Neural progenitor cell (in vitro differentiated cells): ENCODE measurements at regions not wholly inside any gene's neighbourhood (a gene's known extent, or its start where the extent isn't known, plus 50 kb on each side); places are given as distances from the start of the nearest gene placed in this dataset.

Experiments used
- DNase-seq: peaks from one replicate; pipeline ENCODE4 v3.0.0-alpha.2; 2016; ENCODE audit warnings: low spot score
- H2AFZ ChIP-seq: fragments of 200-600 bp; sonication (generic); replicated peaks from 2 replicates; pipeline ENCODE4 v1.6.1; 2016; ENCODE audit warnings: antibody characterized with exemption
- H3F3A ChIP-seq: fragments of 200-600 bp; sonication (generic); 2 replicates; pipeline ENCODE4 v1.6.1; 2016; ENCODE audit warnings: antibody characterized with exemption, low read depth
- H3K27ac ChIP-seq: fragments of 200-600 bp; sonication (generic); 2 replicates; pipeline ENCODE4 v1.5.1; 2016; ENCODE audit warnings: mild to moderate bottlenecking
- H3K27me3 ChIP-seq: fragments of 200-600 bp; sonication (generic); 2 replicates; pipeline ENCODE4 v1.6.1; 2016; ENCODE audit warnings: mild to moderate bottlenecking, moderate library complexity
- H3K36me3 ChIP-seq: fragments of 200-600 bp; sonication (generic); 2 replicates; pipeline ENCODE4 v1.5.1; 2016
- H3K4me1 ChIP-seq: fragments of 200-600 bp; sonication (generic); 2 replicates; pipeline ENCODE4 v1.6.1; 2016; ENCODE audit warnings: mixed run types
- H3K4me2 ChIP-seq: fragments of 200-600 bp; sonication (generic); 2 replicates; pipeline ENCODE4 v1.6.1; 2016
- H3K4me3 ChIP-seq: fragments of 200-600 bp; sonication (generic); 2 replicates; pipeline ENCODE4 v1.5.1; 2016
- H3K79me2 ChIP-seq: fragments of 200-600 bp; sonication (generic); 2 replicates; pipeline ENCODE4 v1.6.1; 2016; ENCODE audit warnings: low read depth
- H3K9ac ChIP-seq: fragments of 200-600 bp; sonication (generic); 2 replicates; pipeline ENCODE4 v1.6.1; 2016
- H3K9me3 ChIP-seq: fragments of 200-600 bp; sonication (generic); 2 replicates; pipeline ENCODE4 v1.5.1; 2016; ENCODE audit warnings: low read depth
- H4K20me1 ChIP-seq: fragments of 200-600 bp; sonication (generic); 2 replicates; pipeline ENCODE4 v1.6.1; 2016; ENCODE audit warnings: low read depth
- H3K27ac Mint-ChIP-seq: 3 replicates; pipeline ENCODE4 v1.8.0; 2021; ENCODE audit warnings: mixed read lengths
- H3K27me3 Mint-ChIP-seq: 2 replicates; pipeline ENCODE4 v1.8.0; 2022; ENCODE audit warnings: low read depth, mild to moderate bottlenecking, inconsistent platforms, moderate library complexity, mixed read lengths; ENCODE audit not compliant: insufficient read depth
- H3K36me3 Mint-ChIP-seq: 3 replicates; pipeline ENCODE4 v1.8.0; 2021; ENCODE audit warnings: mixed read lengths
- H3K4me1 Mint-ChIP-seq: 3 replicates; pipeline ENCODE4 v1.8.0; 2021; ENCODE audit warnings: mixed read lengths
- H3K4me3 Mint-ChIP-seq: 3 replicates; pipeline ENCODE4 v1.8.0; 2021; ENCODE audit warnings: mild to moderate bottlenecking, moderate library complexity, mixed read lengths
- H3K9me3 Mint-ChIP-seq: 3 replicates; pipeline ENCODE4 v1.8.0; 2020; ENCODE audit warnings: mixed read lengths
- EZH2 ChIP-seq: fragments of 200-600 bp; sonication (generic); IDR thresholded peaks from 2 replicates; pipeline ENCODE4 v1.6.1; 2017; ENCODE audit warnings: antibody characterized with exemption, mild to moderate bottlenecking, moderate library complexity
- EZH2phosphoT487 ChIP-seq: fragments of 200-600 bp; sonication (generic); IDR thresholded peaks from 2 replicates; pipeline ENCODE4 v1.6.1; 2017; ENCODE audit warnings: antibody characterized with exemption
- TF ChIP-seq, protein P1 (sequence below): fragments of 200-600 bp; sonication (generic); IDR thresholded peaks from 2 replicates; pipeline ENCODE4 v1.5.1; 2017; ENCODE audit warnings: antibody characterized with exemption, mild to moderate bottlenecking

GRCh38 chr2:208548700-208549099, 142.1 kb downstream of the PTH2R start:
- H3K27ac Mint-ChIP-seq: no peak overlapping the region
- H3K4me2 ChIP-seq: no peak overlapping the region
- H3K79me2 ChIP-seq: no peaks in the 10 kb centered on the region
- H3K4me1 ChIP-seq: no peaks in the 10 kb centered on the region
- H3K4me3 ChIP-seq: no peak overlapping the region
- H3K27me3 ChIP-seq: no peaks in the 10 kb centered on the region
- H3K36me3 ChIP-seq: no peaks in the 10 kb centered on the region
- H3K27me3 Mint-ChIP-seq: peaks cover 2% of the 10 kb centered on the region
- H3K9me3 ChIP-seq: no peaks in the 10 kb centered on the region
- no peak overlapping the region for H3K9ac ChIP-seq
- no peaks in the 10 kb centered on the region for H3K9me3 Mint-ChIP-seq
- H3F3A ChIP-seq: no peaks in the 10 kb centered on the region
- DNase-seq: no peak
- H3K4me1 Mint-ChIP-seq: no peaks in the 10 kb centered on the region
- TF ChIP-seq, protein P1, sequence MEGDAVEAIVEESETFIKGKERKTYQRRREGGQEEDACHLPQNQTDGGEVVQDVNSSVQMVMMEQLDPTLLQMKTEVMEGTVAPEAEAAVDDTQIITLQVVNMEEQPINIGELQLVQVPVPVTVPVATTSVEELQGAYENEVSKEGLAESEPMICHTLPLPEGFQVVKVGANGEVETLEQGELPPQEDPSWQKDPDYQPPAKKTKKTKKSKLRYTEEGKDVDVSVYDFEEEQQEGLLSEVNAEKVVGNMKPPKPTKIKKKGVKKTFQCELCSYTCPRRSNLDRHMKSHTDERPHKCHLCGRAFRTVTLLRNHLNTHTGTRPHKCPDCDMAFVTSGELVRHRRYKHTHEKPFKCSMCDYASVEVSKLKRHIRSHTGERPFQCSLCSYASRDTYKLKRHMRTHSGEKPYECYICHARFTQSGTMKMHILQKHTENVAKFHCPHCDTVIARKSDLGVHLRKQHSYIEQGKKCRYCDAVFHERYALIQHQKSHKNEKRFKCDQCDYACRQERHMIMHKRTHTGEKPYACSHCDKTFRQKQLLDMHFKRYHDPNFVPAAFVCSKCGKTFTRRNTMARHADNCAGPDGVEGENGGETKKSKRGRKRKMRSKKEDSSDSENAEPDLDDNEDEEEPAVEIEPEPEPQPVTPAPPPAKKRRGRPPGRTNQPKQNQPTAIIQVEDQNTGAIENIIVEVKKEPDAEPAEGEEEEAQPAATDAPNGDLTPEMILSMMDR: no peak
- TF ChIP-seq EZH2: no peak
- TF ChIP-seq EZH2phosphoT487: no peak
- no peaks in the 10 kb centered on the region for H4K20me1 ChIP-seq
- no peaks in the 10 kb centered on the region for H3K36me3 Mint-ChIP-seq
- no peak overlapping the region for H2AFZ ChIP-seq
- no peak overlapping the region for H3K27ac ChIP-seq
- H3K4me3 Mint-ChIP-seq: no peak overlapping the region

- H3K4me3 Mint-ChIP-seq: no peak overlapping the region
- H3K36me3 Mint-ChIP-seq: no peaks in the 10 kb centered on the region
- no peak overlapping the region for H3K4me3 ChIP-seq
- H3K4me1 Mint-ChIP-seq: no peaks in the 10 kb centered on the region
- H3K27ac Mint-ChIP-seq: no peak overlapping the region
- no peaks in the 10 kb centered on the region for H3K4me1 ChIP-seq
- no peaks in the 10 kb centered on the region for H3K36me3 ChIP-seq
- H3K27me3 ChIP-seq: no peaks in the 10 kb centered on the region
- no peaks in the 10 kb centered on the region for H3K9me3 ChIP-seq
- no peak overlapping the region for H3K9ac ChIP-seq
- no peaks in the 10 kb centered on the region for H3K79me2 ChIP-seq
- H3K27ac ChIP-seq: no peak overlapping the region
- H3K9me3 Mint-ChIP-seq: no peaks in the 10 kb centered on the region
- no peak overlapping the region for H3K4me2 ChIP-seq
- no peak for DNase-seq
- H4K20me1 ChIP-seq: no peaks in the 10 kb centered on the region
- TF ChIP-seq EZH2phosphoT487 (no peak), EZH2 (no peak)
- TF ChIP-seq, protein P1: no peak
- H2AFZ ChIP-seq: no peak overlapping the region
- H3F3A ChIP-seq: no peaks in the 10 kb centered on the region
- peaks cover 2% of the 10 kb centered on the region for H3K27me3 Mint-ChIP-seq
Measured at GRCh38 chr2:208549546-208550158, 143.1 kb downstream of the PTH2R start.

GRCh38 chr2:208552943-208553342, 146.4 kb downstream of the PTH2R start:
- no peak overlapping the region for H3K27ac ChIP-seq
- no peak overlapping the region for H2AFZ ChIP-seq
- H3K36me3 ChIP-seq: no peaks in the 10 kb centered on the region
- peaks cover 2% of the 10 kb centered on the region for H3K27me3 Mint-ChIP-seq
- no peak overlapping the region for H3K4me3 Mint-ChIP-seq
- no peak overlapping the region for H3K9ac ChIP-seq
- no peaks in the 10 kb centered on the region for H3K4me1 ChIP-seq
- H3F3A ChIP-seq: no peaks in the 10 kb centered on the region
- H4K20me1 ChIP-seq: no peaks in the 10 kb centered on the region
- no peak overlapping the region for H3K4me3 ChIP-seq
- no peaks in the 10 kb centered on the region for H3K9me3 ChIP-seq
- no peaks in the 10 kb centered on the region for H3K4me1 Mint-ChIP-seq
- DNase-seq: no peak
- TF ChIP-seq, protein P1: no peak
- H3K4me2 ChIP-seq: no peak overlapping the region
- H3K36me3 Mint-ChIP-seq: no peaks in the 10 kb centered on the region
- no peak overlapping the region for H3K27ac Mint-ChIP-seq
- no peaks in the 10 kb centered on the region for H3K79me2 ChIP-seq
- H3K27me3 ChIP-seq: no peaks in the 10 kb centered on the region
- H3K9me3 Mint-ChIP-seq: no peaks in the 10 kb centered on the region
